ENCODE measurements at regions not wholly inside any gene's neighbourhood (a gene's known extent, or its start where the extent isn't known, plus 50 kb on each side); places are given as distances from the start of the nearest gene placed in this dataset.
A peak's percentile ranks its signal among the peaks of the same experiment; 100 is the strongest.

DNA sequence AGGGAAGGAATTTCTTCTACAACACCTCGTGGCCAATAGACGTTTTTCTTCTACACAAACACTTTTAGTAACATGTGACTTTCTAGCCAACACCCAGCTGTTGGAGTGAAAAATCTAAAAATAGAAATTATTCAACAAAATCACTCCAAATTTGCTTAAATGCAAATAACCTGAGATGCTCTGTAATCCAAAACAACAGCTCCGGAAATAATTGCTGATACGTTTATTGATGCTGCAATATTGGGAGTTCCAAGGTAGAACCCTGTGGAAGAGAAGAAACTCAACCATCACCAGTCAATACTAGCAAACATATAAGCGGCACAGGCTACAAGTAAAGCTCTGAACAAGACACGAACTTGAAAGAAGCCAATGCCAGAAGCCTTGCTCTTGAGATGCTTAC lies 230.6 kb downstream of the ALDH8A1 start:
- TF ChIP-seq, protein P1, sequence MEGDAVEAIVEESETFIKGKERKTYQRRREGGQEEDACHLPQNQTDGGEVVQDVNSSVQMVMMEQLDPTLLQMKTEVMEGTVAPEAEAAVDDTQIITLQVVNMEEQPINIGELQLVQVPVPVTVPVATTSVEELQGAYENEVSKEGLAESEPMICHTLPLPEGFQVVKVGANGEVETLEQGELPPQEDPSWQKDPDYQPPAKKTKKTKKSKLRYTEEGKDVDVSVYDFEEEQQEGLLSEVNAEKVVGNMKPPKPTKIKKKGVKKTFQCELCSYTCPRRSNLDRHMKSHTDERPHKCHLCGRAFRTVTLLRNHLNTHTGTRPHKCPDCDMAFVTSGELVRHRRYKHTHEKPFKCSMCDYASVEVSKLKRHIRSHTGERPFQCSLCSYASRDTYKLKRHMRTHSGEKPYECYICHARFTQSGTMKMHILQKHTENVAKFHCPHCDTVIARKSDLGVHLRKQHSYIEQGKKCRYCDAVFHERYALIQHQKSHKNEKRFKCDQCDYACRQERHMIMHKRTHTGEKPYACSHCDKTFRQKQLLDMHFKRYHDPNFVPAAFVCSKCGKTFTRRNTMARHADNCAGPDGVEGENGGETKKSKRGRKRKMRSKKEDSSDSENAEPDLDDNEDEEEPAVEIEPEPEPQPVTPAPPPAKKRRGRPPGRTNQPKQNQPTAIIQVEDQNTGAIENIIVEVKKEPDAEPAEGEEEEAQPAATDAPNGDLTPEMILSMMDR (conservative IDR thresholded peaks at IDR 0.05; ENCODE audit: low read depth, low read length), result no peak
- no peak overlapping the region for H3K4me3 ChIP-seq (ENCODE audit: low read length)
- DNase-seq (ENCODE audit: low read depth), result no peak

DNA sequence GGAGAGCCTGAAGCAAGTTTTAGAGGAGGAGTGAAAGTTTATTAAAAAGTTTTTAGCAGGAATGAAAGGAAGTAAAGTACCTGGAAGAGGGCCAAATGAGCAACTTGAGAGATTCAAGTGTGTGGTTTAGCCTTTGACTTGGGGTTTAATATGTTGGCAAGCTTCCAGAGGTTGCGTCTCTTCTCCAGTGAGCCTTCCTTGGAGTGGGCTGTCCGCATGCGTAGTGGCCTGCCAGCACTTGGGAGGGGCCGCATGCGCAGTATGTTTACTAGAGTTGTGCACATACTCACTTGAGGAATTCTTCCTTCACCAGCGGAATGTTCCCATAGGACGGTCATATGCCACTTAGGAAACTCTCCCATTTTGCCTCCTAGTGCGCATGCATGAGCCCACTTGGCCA lies 235.2 kb downstream of the ALDH8A1 start:
- DNase-seq (ENCODE audit: low read depth), result peak; percentile 50
- TF ChIP-seq, protein P1 (conservative IDR thresholded peaks at IDR 0.05; ENCODE audit: low read depth, low read length), result no peak
- H3K4me3 ChIP-seq (ENCODE audit: low read length), result no peak overlapping the region

DNA sequence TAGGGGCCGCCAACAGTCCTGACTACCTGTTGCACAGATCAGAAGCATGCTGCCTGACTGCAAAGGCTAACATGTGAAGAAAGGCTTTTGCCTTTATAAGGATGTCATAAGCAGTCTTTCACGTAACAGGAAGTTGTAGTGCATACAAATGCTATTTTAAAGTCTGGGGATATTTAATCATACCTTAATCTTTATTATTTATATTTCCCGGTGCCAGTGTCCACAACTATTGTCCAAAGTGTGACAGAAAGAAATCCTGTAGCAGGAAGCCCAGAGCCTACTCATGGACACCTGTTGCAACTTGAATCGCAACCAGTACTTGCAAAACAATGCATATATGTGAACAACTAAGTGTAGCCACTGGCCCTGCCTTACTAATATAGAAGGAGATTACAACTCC lies 235.8 kb downstream of the ALDH8A1 start:
- DNase-seq (ENCODE audit: low read depth), result no peak
- no peak overlapping the region for H3K4me3 ChIP-seq (ENCODE audit: low read length)
- TF ChIP-seq, protein P1 (conservative IDR thresholded peaks at IDR 0.05; ENCODE audit: low read depth, low read length), result no peak

DNA sequence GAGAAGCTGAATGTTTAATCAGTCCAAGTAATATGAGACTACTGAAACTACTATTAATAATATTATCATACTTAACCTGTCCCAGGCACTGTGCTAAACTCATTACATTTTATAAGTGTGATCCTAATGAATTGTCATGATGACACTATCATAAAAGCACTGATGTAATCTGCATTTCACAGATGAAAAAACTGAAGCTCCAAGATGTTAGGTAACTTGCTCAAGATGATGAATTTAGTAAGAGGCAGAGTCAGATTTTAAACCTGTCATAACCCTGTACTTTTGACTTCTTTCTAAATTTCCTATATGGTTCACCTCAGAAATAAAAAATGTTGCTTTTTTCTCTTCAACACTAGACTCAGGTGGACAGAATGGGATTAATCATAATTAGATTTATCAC lies 237.6 kb downstream of the ALDH8A1 start:
- TF ChIP-seq, protein P1 (conservative IDR thresholded peaks at IDR 0.05; ENCODE audit: low read depth, low read length), result no peak
- no peak for DNase-seq (ENCODE audit: low read depth)
- H3K4me3 ChIP-seq (ENCODE audit: low read length), result no peak overlapping the region

DNA sequence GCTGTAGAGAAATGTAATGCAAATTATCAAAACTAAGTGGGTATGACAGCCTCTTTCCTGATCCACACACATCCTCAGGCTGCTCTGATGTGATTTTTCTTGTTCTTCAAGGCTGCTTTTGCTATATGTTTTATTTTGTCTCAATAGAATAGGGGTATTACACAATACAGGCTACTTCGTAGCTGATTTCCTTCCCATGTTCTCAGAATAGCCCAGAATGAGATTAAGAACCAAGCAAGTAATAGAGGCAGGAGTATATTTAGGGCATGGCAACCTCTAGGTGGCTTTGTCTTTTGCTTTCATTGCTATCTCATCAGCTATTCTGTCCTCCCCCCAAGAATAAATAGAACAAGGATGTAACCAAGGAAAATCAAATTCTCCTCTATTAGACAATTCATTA lies 241.8 kb downstream of the ALDH8A1 start:
- DNase-seq (ENCODE audit: low read depth), result no peak
- no peak overlapping the region for H3K4me3 ChIP-seq (ENCODE audit: low read length)
- TF ChIP-seq, protein P1 (conservative IDR thresholded peaks at IDR 0.05; ENCODE audit: low read depth, low read length), result no peak

DNA sequence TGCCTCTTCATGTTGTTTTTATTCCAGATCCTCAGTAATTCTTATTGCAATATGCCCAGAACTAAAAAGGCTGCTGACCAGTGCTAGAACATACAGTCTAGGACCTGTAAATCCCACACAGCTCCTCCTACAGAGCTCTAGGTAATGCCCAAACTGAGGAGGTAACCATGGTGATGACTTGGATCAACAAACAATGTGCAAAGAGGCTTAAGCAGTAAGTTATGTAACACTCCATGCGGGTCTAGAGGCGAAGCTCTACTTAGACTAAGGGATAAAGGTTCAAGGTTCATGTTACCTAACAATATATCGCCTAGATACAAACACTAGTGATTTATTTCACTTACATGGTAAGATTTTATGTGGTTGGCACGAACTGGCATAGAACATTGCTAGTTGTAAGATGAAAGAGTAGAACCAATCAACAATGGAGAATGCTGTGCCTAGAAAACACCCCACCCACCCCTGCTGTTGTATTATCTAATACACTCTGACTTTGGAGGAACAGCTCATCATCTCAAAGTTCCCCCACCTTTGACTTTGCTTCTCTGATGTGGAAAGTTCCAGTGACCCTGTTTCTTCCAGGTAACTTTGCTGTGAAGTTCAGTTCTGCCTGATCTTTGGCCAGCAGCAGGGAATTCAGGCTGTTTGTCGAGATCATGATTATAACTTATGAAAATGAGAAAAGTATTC lies 242.4 kb downstream of the ALDH8A1 start:
- TF ChIP-seq, protein P1 (conservative IDR thresholded peaks at IDR 0.05; ENCODE audit: low read depth, low read length), result no peak
- H3K4me3 ChIP-seq (ENCODE audit: low read length), result no peak overlapping the region
- peak; percentile 97 for DNase-seq (ENCODE audit: low read depth)

DNA sequence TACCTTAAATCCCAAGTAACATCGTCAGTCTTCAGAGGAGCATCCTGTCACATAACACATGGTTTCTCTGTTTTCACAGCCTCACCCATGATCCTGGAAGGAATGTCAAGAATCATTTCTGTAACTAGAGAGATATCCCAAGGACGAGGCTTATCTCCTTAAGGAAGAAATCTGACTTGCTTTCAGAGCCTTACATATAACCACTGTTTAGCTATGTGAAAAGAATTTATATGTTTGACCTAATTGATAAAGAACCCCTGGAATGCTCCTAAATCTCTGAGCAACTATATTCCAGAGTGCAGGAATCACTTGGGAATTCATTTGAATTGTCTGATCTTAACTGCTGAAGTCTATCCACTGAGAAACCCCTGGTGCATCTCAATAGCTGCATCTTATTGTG lies 243.1 kb downstream of the ALDH8A1 start:
- DNase-seq (ENCODE audit: low read depth), result no peak
- TF ChIP-seq, protein P1 (conservative IDR thresholded peaks at IDR 0.05; ENCODE audit: low read depth, low read length), result no peak

More for the DNA sequence above, 243.1 kb downstream of the ALDH8A1 start:
- no peak overlapping the region for H3K4me3 ChIP-seq (ENCODE audit: low read length)

All from retinal pigment epithelial cell (primary cell).